A673 (cell line): ENCODE measurements at regions not wholly inside any gene's neighbourhood (a gene's known extent, or its start where the extent isn't known, plus 50 kb on each side); places are given as distances from the start of the nearest gene placed in this dataset.

ENCODE experiments used
- BruUV-seq: library from RNA; stranded (reverse); fragments of 400-500 nt; replicated peaks from 2 replicates; lab custom pipeline; 2021; lab: Mats Ljungman, UMichigan
- CTCF ChIA-PET: fragments of 300-600 bp; sonication (Branson Sonifier 250); formaldehyde crosslinking; loops from one replicate; lab custom pipeline; 2022; ENCODE audit warnings: antibody characterized with exemption; lab: Charles Lee
- POLR2A ChIA-PET: fragments of 300-600 bp; sonication (Branson Sonifier 250); formaldehyde crosslinking; loops from one replicate; lab custom pipeline; 2022; ENCODE audit warnings: antibody characterized with exemption; ENCODE audit not compliant: low non-redundant PET; lab: Charles Lee
- DNase-seq: peaks from one replicate; pipeline ENCODE4 v3.0.0-alpha.2; 2015; ENCODE audit warnings: low spot score
- H3K27ac ChIP-seq: fragments of 200-600 bp; sonication (generic); 2 replicates; pipeline ENCODE4 v1.5.1; 2016; ENCODE audit warnings: mixed run types, low read depth, mild to moderate bottlenecking, mixed read lengths, antibody characterized with exemption, low read length; ENCODE audit not compliant: poor library complexity, severe bottlenecking
- H3K27me3 ChIP-seq: fragments of 200-600 bp; sonication (generic); replicated peaks from 2 replicates; pipeline ENCODE4 v1.6.1; 2017; ENCODE audit warnings: mixed run types, low read depth, mild to moderate bottlenecking, mixed read lengths, antibody characterized with exemption, low read length; ENCODE audit not compliant: insufficient read depth, poor library complexity
- H3K36me3 ChIP-seq: fragments of 200-600 bp; sonication (generic); 2 replicates; pipeline ENCODE4 v1.6.1; 2016; ENCODE audit warnings: mixed run types, mild to moderate bottlenecking, mixed read lengths, antibody characterized with exemption, low read length; ENCODE audit not compliant: insufficient read depth, poor library complexity, severe bottlenecking
- H3K4me1 ChIP-seq: fragments of 200-600 bp; sonication (generic); 2 replicates; pipeline ENCODE4 v1.6.1; 2017; ENCODE audit warnings: mixed run types, mild to moderate bottlenecking, mixed read lengths, antibody characterized with exemption, low read length; ENCODE audit not compliant: insufficient read depth, poor library complexity, severe bottlenecking
- H3K4me3 ChIP-seq: fragments of 200-600 bp; sonication (generic); 2 replicates; pipeline ENCODE4 v1.5.1; 2016; ENCODE audit warnings: low read depth, mixed run types, mild to moderate bottlenecking, mixed read lengths, low read length; ENCODE audit not compliant: poor library complexity, severe bottlenecking
- H3K9me3 ChIP-seq: fragments of 200-600 bp; sonication (generic); 2 replicates; pipeline ENCODE4 v1.6.1; 2016; ENCODE audit warnings: mixed run types, low read depth, mild to moderate bottlenecking, mixed read lengths, antibody characterized with exemption, low read length; ENCODE audit not compliant: poor library complexity, severe bottlenecking
- EZH2 ChIP-seq: fragments of 200-600 bp; sonication (generic); IDR thresholded peaks from 2 replicates; pipeline ENCODE4 v1.6.1; 2017; ENCODE audit warnings: borderline replicate concordance, low read depth, mild to moderate bottlenecking, mixed read lengths, antibody characterized with exemption, low read length; ENCODE audit not compliant: poor library complexity, severe bottlenecking
- intact Hi-C: fragments of 100-400 bp; cut with micrococcal nuclease; formaldehyde crosslinking; loops from one replicate; pipeline ENCODE4 v1.10.0; 2022; ENCODE audit not compliant: unreplicated experiment
- TF ChIP-seq, protein P1 (sequence below): fragments of 300-800, 200-600 bp; sonication (generic); conservative IDR thresholded peaks from 2 replicates; pipeline ENCODE4 v1.5.1; 2017; ENCODE audit warnings: low read depth, mild to moderate bottlenecking, antibody characterized with exemption, low read length, moderate library complexity, mixed read lengths

DNA sequence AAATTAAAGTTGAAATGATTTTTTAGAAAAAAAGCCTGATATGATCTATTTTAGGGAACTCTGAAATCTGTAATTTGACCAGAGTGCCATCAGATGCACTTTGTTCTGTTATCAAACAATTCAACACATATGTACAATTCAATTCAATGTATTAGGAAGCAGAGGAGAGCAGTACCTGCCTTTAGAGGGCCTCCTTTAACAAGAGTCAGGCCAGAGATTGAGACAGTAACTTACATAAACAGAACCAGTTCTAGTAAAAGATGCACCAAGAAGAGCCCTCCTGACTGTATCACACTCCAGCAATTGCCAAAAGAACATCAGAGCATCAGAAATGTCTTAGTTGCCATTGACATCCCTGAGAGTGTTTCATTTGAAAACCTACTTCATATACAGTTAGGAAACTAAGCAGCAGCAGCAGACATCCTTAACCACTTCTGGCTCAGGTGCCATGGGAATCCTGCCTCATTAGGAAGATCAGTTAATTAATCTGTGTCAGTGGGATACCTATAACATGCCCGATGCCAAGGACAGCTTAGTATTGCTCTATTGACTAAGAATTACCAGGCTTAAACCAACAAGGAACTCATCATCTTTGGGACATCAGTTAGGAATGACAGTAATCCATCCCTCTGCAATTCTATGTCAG lies 1222.6 kb upstream of the LRRN3 start:
- TF ChIP-seq EZH2 = no peak
- TF ChIP-seq, protein P1, sequence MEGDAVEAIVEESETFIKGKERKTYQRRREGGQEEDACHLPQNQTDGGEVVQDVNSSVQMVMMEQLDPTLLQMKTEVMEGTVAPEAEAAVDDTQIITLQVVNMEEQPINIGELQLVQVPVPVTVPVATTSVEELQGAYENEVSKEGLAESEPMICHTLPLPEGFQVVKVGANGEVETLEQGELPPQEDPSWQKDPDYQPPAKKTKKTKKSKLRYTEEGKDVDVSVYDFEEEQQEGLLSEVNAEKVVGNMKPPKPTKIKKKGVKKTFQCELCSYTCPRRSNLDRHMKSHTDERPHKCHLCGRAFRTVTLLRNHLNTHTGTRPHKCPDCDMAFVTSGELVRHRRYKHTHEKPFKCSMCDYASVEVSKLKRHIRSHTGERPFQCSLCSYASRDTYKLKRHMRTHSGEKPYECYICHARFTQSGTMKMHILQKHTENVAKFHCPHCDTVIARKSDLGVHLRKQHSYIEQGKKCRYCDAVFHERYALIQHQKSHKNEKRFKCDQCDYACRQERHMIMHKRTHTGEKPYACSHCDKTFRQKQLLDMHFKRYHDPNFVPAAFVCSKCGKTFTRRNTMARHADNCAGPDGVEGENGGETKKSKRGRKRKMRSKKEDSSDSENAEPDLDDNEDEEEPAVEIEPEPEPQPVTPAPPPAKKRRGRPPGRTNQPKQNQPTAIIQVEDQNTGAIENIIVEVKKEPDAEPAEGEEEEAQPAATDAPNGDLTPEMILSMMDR = no peak
- Histone ChIP-seq H3K4me1 (no peaks in the 10 kb centered on the region), H3K9me3 (no peaks in the 10 kb centered on the region), H3K27me3 (no peaks in the 10 kb centered on the region), H3K4me3 (no peak overlapping the region), H3K36me3 (no peaks in the 10 kb centered on the region), H3K27ac (no peak overlapping the region)
- CTCF ChIA-PET = no interaction called here
- POLR2A ChIA-PET = no interaction called here
- DNase-seq = no peak
- intact Hi-C loops = no loop called here
- no TSS peak for BruUV-seq

DNA sequence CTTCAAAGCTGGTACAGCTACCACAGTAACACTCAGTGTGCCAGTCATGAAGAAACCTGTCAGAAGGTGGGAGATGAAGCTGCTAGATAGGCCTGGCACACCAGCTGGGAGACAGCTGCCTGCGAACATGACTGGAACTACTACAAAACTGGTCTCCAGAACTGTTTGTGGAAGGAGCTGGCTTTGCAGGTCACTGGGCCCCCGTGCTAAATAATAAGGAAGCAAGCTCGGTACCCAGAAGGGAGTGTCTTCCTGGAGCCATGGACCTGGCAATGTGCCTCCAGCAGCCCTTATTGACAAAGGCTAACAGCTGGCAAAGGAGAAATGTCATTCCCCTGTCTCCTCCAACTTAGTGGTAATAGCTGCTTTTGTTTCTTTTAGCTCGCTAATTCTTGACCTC lies 1217.6 kb upstream of the LRRN3 start:
- CTCF ChIA-PET = no interaction called here
- POLR2A ChIA-PET = no interaction called here
- no peak for DNase-seq
- Histone ChIP-seq H3K36me3 (no peaks in the 10 kb centered on the region), H3K9me3 (no peaks in the 10 kb centered on the region), H3K4me3 (no peak overlapping the region), H3K27me3 (no peaks in the 10 kb centered on the region), H3K4me1 (no peaks in the 10 kb centered on the region), H3K27ac (no peak overlapping the region)
- intact Hi-C loops = no loop called here
- BruUV-seq = no TSS peak
- TF ChIP-seq EZH2 = no peak
- TF ChIP-seq, protein P1 = no peak

- POLR2A ChIA-PET = no interaction called here
- CTCF ChIA-PET = no interaction called here
- TF ChIP-seq, protein P1 = no peak
- no peak for TF ChIP-seq EZH2
- Histone ChIP-seq H3K27ac (no peak overlapping the region), H3K27me3 (no peaks in the 10 kb centered on the region), H3K4me3 (no peak overlapping the region), H3K4me1 (no peaks in the 10 kb centered on the region), H3K36me3 (no peaks in the 10 kb centered on the region), H3K9me3 (no peaks in the 10 kb centered on the region)
- no peak for DNase-seq
- no TSS peak for BruUV-seq
- intact Hi-C loops = no loop called here
Measured at GRCh38 chr7:109879287-109879828, 1211.6 kb upstream of the LRRN3 start.
